K562 (cell line): ENCODE measurements at regions not wholly inside any gene's neighbourhood (a gene's known extent, or its start where the extent isn't known, plus 50 kb on each side); places are given as distances from the start of the nearest gene placed in this dataset.

ENCODE experiments used
- CREB1 ChIP-seq, 2 experiments: sonication (generic) in 1 of 2; formaldehyde crosslinking in 1 of 2; IDR thresholded peaks; 2 replicates each; pipeline versions ENCODE4 v1.6.1 to v1.8.0; 2012 to 2022; ENCODE audit warnings: inconsistent platforms in 1 of 2, mild to moderate bottlenecking in 1 of 2, missing genetic modification reagents in 1 of 2, moderate library complexity in 1 of 2
- DDX20 ChIP-seq: fragments of 450-650 bp; IDR thresholded peaks from 2 replicates; pipeline ENCODE4 v1.6.1; 2016; ENCODE audit warnings: missing genetic modification characterization, low read depth, mild to moderate bottlenecking, missing compliant biosample characterization, moderate library complexity
- EP300 ChIP-seq: IDR thresholded peaks from 2 replicates; pipeline ENCODE4 v1.6.1; 2012; ENCODE audit warnings: low read length, improper control_type of control experiment
- LCOR ChIP-seq: sonication (generic); formaldehyde crosslinking; IDR thresholded peaks from 2 replicates; pipeline ENCODE4 v1.8.0; 2022; ENCODE audit warnings: mild to moderate bottlenecking, missing genetic modification reagents
- NFIC ChIP-seq: fragments of 450-650 bp; IDR thresholded peaks from 2 replicates; pipeline ENCODE4 v1.6.1; 2017; ENCODE audit warnings: mild to moderate bottlenecking, inconsistent platforms
- POLR2AphosphoS5 ChIP-seq: IDR thresholded peaks from 2 replicates; pipeline ENCODE4 v1.6.1; 2011; ENCODE audit warnings: mild to moderate bottlenecking, low read depth, low read length, moderate library complexity; ENCODE audit not compliant: control insufficient read depth, insufficient read depth
- SMARCC2 ChIP-seq: fragments of 450-650 bp; IDR thresholded peaks from 2 replicates; pipeline ENCODE4 v1.6.1; 2017; ENCODE audit warnings: antibody characterized with exemption, moderate library complexity, mild to moderate bottlenecking, low read depth
- ZNF274 ChIP-seq: IDR thresholded peaks from 2 replicates; pipeline ENCODE4 v1.6.1; 2011; ENCODE audit warnings: low read depth, mild to moderate bottlenecking, low read length, moderate library complexity, borderline replicate concordance
- TF ChIP-seq, protein P1 (sequence below), 3 experiments: IDR thresholded peaks in 2 of 3; conservative IDR thresholded peaks in 1 of 3; 2 replicates each; pipeline ENCODE4 v1.5.1; 2011 to 2012; ENCODE audit warnings: low read length in 3 of 3, mild to moderate bottlenecking in 3 of 3, control low read depth in 2 of 3, improper control_type of control experiment in 1 of 3, inconsistent platforms in 1 of 3, low read depth in 1 of 3, mixed read lengths in 1 of 3, moderate library complexity in 1 of 3; ENCODE audit not compliant: insufficient read depth in 2 of 3
- TF ChIP-seq, protein P2 (sequence below): sonication (generic); formaldehyde crosslinking; IDR thresholded peaks from 2 replicates; pipeline ENCODE4 v1.9.0; 2022; ENCODE audit warnings: mild to moderate bottlenecking, missing genetic modification reagents

DNA sequence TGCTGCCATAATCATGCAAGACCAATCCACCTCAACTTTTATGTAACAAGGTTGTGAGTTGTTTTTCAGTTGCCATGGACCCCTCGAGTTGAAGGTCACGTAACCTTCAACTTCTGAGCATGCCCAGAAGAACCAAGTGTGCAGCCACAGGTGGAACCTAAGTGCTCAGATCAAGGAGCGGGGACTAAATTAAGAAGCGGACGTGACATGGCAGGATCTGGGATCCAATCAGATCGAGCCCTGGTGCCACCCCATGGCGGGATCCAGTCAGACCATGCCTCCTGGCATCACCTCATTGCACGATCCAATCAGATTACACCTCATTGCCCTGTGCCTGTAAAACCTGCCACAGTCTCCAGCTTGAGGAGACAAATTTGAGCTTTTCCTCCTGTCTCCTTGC lies 204.5 kb upstream of the CDH5 start:
- no peak for TF ChIP-seq CREB1 (IDR thresholded peaks at IDR 0.05)
- TF ChIP-seq CREB1 (CRISPR knock-in tag; IDR thresholded peaks at IDR 0.05): no peak
- no peak for TF ChIP-seq EP300
- TF ChIP-seq DDX20 (tag): no peak
- TF ChIP-seq, protein P1, sequence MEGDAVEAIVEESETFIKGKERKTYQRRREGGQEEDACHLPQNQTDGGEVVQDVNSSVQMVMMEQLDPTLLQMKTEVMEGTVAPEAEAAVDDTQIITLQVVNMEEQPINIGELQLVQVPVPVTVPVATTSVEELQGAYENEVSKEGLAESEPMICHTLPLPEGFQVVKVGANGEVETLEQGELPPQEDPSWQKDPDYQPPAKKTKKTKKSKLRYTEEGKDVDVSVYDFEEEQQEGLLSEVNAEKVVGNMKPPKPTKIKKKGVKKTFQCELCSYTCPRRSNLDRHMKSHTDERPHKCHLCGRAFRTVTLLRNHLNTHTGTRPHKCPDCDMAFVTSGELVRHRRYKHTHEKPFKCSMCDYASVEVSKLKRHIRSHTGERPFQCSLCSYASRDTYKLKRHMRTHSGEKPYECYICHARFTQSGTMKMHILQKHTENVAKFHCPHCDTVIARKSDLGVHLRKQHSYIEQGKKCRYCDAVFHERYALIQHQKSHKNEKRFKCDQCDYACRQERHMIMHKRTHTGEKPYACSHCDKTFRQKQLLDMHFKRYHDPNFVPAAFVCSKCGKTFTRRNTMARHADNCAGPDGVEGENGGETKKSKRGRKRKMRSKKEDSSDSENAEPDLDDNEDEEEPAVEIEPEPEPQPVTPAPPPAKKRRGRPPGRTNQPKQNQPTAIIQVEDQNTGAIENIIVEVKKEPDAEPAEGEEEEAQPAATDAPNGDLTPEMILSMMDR (IDR thresholded peaks at IDR 0.05 in 2 of 3, conservative IDR thresholded peaks at IDR 0.05 in 1 of 3; ENCODE audit: insufficient read depth in 2 of 3, low read depth in 1 of 3, low read length in 3 of 3): no peak
- TF ChIP-seq SMARCC2: no peak
- TF ChIP-seq ZNF274: no peak
- TF ChIP-seq, protein P2, sequence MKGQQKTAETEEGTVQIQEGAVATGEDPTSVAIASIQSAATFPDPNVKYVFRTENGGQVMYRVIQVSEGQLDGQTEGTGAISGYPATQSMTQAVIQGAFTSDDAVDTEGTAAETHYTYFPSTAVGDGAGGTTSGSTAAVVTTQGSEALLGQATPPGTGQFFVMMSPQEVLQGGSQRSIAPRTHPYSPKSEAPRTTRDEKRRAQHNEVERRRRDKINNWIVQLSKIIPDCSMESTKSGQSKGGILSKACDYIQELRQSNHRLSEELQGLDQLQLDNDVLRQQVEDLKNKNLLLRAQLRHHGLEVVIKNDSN (CRISPR knock-in tag): no peak
- TF ChIP-seq POLR2AphosphoS5: no peak
- no peak for TF ChIP-seq LCOR (CRISPR knock-in tag)
- no peak for TF ChIP-seq NFIC
